Tibial nerve (tissue), 4 donors: ENCODE measurements at regions not wholly inside any gene's neighbourhood (a gene's known extent, or its start where the extent isn't known, plus 50 kb on each side); places are given as distances from the start of the nearest gene placed in this dataset.
"Not testable (repeated sequence)": the region's sequence is repeated elsewhere in the genome, so short reads cannot be mapped to it uniquely, and the experiment has no call there.

ENCODE experiments used
- DNase-seq, 2 donors: peaks; one replicate each; pipeline ENCODE4 v3.0.0-alpha.2; 2019; ENCODE audit warnings: low spot score in 2 of 2
- H3K27ac ChIP-seq, 4 donors: fragments of 200-600 bp; sonication (generic) in 3 of 4; one replicate each; pipeline ENCODE4 v1.5.1; 2017 to 2019; ENCODE audit warnings: mild to moderate bottlenecking in 1 of 4
- H3K27me3 ChIP-seq, 2 donors: fragments of 200-600 bp; sonication (generic) in 1 of 2; one replicate each; pipeline versions ENCODE4 v1.5.1 to v1.6.0; 2017 to 2019
- H3K36me3 ChIP-seq, 3 donors: fragments of 200-600 bp; sonication (generic); one replicate each; pipeline ENCODE4 v1.5.1; 2018 to 2019
- H3K4me1 ChIP-seq, 4 donors: fragments of 200-600 bp; sonication (generic) in 3 of 4; one replicate each; pipeline ENCODE4 v1.5.1; 2017 to 2019
- H3K4me3 ChIP-seq, 4 donors: fragments of 200-600 bp; sonication (generic) in 3 of 4; one replicate each; pipeline ENCODE4 v1.5.1; 2017 to 2019; ENCODE audit warnings: mild to moderate bottlenecking in 1 of 4, moderate library complexity in 1 of 4
- H3K9me3 ChIP-seq, 4 donors: fragments of 200-600 bp; sonication (generic) in 3 of 4; one replicate each; pipeline ENCODE4 v1.5.1; 2017 to 2019
- CTCF ChIP-seq, 5 experiments: fragments of 200-600 bp in 3 of 5; fragments of 450-650 bp in 2 of 5; sonication (generic) in 3 of 5; IDR thresholded peaks; one replicate each; pipeline ENCODE4 v1.5.1; 2016 to 2019; ENCODE audit warnings: antibody characterized with exemption in 5 of 5, mild to moderate bottlenecking in 3 of 5, moderate library complexity in 2 of 5
- EP300 ChIP-seq, 2 donors: sonication (generic); formaldehyde crosslinking; IDR thresholded peaks; one replicate each; pipeline ENCODE4 v1.6.1; 2017; ENCODE audit warnings: antibody characterized with exemption in 2 of 2, mild to moderate bottlenecking in 1 of 2
- POLR2A ChIP-seq, 2 donors: fragments of 450-650 bp; IDR thresholded peaks; one replicate each; pipeline ENCODE4 v1.6.1; 2017; ENCODE audit warnings: antibody characterized with exemption in 2 of 2, mild to moderate bottlenecking in 2 of 2, moderate library complexity in 2 of 2
- WGBS, 2 donors: methylation state at CpG; one replicate each; pipeline ENCODE4 v1.1.5; 2018; 5-methylcytosine and 5-hydroxymethylcytosine counted together

- WGBS, 2 donors = 61 to 63% methylated on average over 4 of the region's 4 CpGs
- no peak for TF ChIP-seq CTCF (IDR thresholded peaks at IDR 0.05)
- no peak for TF ChIP-seq EP300 (IDR thresholded peaks at IDR 0.05)
- no peak for TF ChIP-seq POLR2A (IDR thresholded peaks at IDR 0.05)
Measured at GRCh38 chr1:105083611-105084010, 1333.9 kb downstream of the AMY1C start.

GRCh38 chr1:105087506-105087905, 1337.8 kb downstream of the AMY1C start:
- no peak for DNase-seq
- no peaks in the 10 kb centered on the region for H3K9me3 ChIP-seq
- no peak overlapping the region for H3K4me3 ChIP-seq
- WGBS, 2 donors = 56 to 77% methylated on average over 7 of the region's 7 CpGs
- no peaks in the 10 kb centered on the region for H3K36me3 ChIP-seq
- H3K4me1 ChIP-seq = no peaks in the 10 kb centered on the region
- H3K27me3 ChIP-seq = no peaks in the 10 kb centered on the region
- TF ChIP-seq EP300 (IDR thresholded peaks at IDR 0.05) = no peak
- no peak for TF ChIP-seq POLR2A (IDR thresholded peaks at IDR 0.05)
- TF ChIP-seq CTCF (IDR thresholded peaks at IDR 0.05) = no peak
- H3K27ac ChIP-seq = no peak overlapping the region

More at GRCh38 chr1:105083611-105084010, 1333.9 kb downstream of the AMY1C start:
- Histone ChIP-seq H3K27me3 (no peaks in the 10 kb centered on the region), H3K4me1 (no peaks in the 10 kb centered on the region), H3K27ac (no peak overlapping the region), H3K36me3 (no peaks in the 10 kb centered on the region), H3K9me3 (no peaks in the 10 kb centered on the region), H3K4me3 (no peak overlapping the region)
- DNase-seq = no peak

- H3K36me3 ChIP-seq = no peaks in the 10 kb centered on the region
- no peak overlapping the region for H3K4me3 ChIP-seq
- 90 to 93% methylated on average over 1 of the region's 1 CpG for WGBS, 2 donors
- H3K27ac ChIP-seq = no peak overlapping the region
- no peaks in the 10 kb centered on the region for H3K9me3 ChIP-seq
- no peak for DNase-seq
- no peak for TF ChIP-seq CTCF (IDR thresholded peaks at IDR 0.05)
- no peak for TF ChIP-seq POLR2A (IDR thresholded peaks at IDR 0.05)
- TF ChIP-seq EP300 (IDR thresholded peaks at IDR 0.05) = no peak
- H3K27me3 ChIP-seq = no peaks in the 10 kb centered on the region
- H3K4me1 ChIP-seq = no peaks in the 10 kb centered on the region
Measured at GRCh38 chr1:105088166-105088565, 1338.5 kb downstream of the AMY1C start.

- 97 to 100% methylated on average over 1 of the region's 1 CpG for WGBS, 2 donors
- H3K36me3 ChIP-seq, H3K4me1 ChIP-seq, H3K4me3 ChIP-seq, H3K27ac ChIP-seq, H3K27me3 ChIP-seq, H3K9me3 ChIP-seq, DNase-seq: not testable (repeated sequence)
Measured at GRCh38 chr1:105093893-105094292, 1344.2 kb downstream of the AMY1C start.

- H3K27ac ChIP-seq = no peak overlapping the region
- TF ChIP-seq POLR2A (IDR thresholded peaks at IDR 0.05) (no peak), EP300 (IDR thresholded peaks at IDR 0.05) (no peak), CTCF (IDR thresholded peaks at IDR 0.05) (no peak)
- H3K36me3 ChIP-seq = no peaks in the 10 kb centered on the region
- no peaks in the 10 kb centered on the region for H3K4me1 ChIP-seq
- WGBS, 2 donors = 41 to 42% methylated on average over 1 of the region's 1 CpG
- H3K4me3 ChIP-seq = no peak overlapping the region
- no peaks in the 10 kb centered on the region for H3K9me3 ChIP-seq
- no peak for DNase-seq
- no peaks in the 10 kb centered on the region for H3K27me3 ChIP-seq
Measured at GRCh38 chr1:105100102-105100501, 1350.4 kb downstream of the AMY1C start.

GRCh38 chr1:105101261-105101660, 1351.6 kb downstream of the AMY1C start:
- no peak overlapping the region for H3K27ac ChIP-seq
- TF ChIP-seq POLR2A (IDR thresholded peaks at IDR 0.05) (no peak), EP300 (IDR thresholded peaks at IDR 0.05) (no peak), CTCF (IDR thresholded peaks at IDR 0.05) (no peak)
- 46 to 50% methylated on average over 3 of the region's 3 CpGs for WGBS, 2 donors

More at GRCh38 chr1:105101261-105101660, 1351.6 kb downstream of the AMY1C start:
- Histone ChIP-seq H3K36me3 (no peaks in the 10 kb centered on the region), H3K9me3 (no peaks in the 10 kb centered on the region), H3K4me1 (no peaks in the 10 kb centered on the region), H3K27me3 (no peaks in the 10 kb centered on the region), H3K4me3 (no peak overlapping the region)
- no peak for DNase-seq
